Omental fat pad (tissue), 3 donors: ENCODE measurements at regions not wholly inside any gene's neighbourhood (a gene's known extent, or its start where the extent isn't known, plus 50 kb on each side); places are given as distances from the start of the nearest gene placed in this dataset.

ENCODE experiments used
- ATAC-seq: fragments of 150-250 bp; one replicate; pipeline ENCODE4 v1.9.1; 2016; ENCODE audit warnings: mild to moderate bottlenecking, moderate library complexity; ENCODE audit not compliant: low FRiP score
- DNase-seq: peaks from one replicate; pipeline ENCODE4 v3.0.0-alpha.2; 2019; ENCODE audit warnings: low spot score
- TF ChIP-seq, protein P1 (sequence below), 3 donors: fragments of 450-650 bp; IDR thresholded peaks; one replicate each; pipeline ENCODE4 v1.5.1; 2016 to 2017; ENCODE audit warnings: antibody characterized with exemption in 3 of 3, mild to moderate bottlenecking in 3 of 3, moderate library complexity in 2 of 3

DNA sequence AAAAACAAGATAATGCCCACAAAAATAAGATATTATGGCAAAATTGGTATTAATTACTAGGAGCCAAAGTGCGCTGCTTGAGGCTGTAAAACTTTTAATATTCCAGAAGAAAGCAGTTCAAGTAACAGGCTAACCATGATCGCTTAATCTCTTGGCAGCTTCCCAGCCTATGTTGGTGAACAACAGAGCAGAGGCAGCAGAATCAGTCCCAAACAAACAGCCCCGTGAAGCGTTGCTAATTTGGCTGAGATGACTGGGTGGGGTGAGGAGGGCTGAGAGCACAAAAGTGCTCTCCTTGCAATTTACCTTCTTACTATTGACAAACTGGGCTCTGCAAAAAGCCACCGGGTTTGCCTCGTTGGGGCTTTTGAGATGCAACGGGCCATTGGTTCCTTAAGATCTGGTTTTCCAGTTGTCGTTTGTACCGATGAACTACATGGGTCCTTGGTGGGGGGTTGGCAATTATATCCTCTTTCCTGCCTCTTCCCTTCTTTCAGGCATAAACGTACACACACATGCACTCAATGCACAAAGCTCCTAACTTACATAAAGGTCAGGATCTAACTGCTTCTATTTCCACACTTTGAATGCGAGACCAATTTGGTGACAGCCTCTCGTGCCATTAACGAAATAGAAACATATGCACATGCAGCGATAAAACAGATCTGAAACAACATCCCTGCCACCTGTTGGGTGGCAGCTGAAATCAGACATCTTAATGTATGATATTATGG is 407.6 kb upstream of the CADM1 start:
- ATAC-seq (no peak), DNase-seq (no peak)
- TF ChIP-seq, protein P1, sequence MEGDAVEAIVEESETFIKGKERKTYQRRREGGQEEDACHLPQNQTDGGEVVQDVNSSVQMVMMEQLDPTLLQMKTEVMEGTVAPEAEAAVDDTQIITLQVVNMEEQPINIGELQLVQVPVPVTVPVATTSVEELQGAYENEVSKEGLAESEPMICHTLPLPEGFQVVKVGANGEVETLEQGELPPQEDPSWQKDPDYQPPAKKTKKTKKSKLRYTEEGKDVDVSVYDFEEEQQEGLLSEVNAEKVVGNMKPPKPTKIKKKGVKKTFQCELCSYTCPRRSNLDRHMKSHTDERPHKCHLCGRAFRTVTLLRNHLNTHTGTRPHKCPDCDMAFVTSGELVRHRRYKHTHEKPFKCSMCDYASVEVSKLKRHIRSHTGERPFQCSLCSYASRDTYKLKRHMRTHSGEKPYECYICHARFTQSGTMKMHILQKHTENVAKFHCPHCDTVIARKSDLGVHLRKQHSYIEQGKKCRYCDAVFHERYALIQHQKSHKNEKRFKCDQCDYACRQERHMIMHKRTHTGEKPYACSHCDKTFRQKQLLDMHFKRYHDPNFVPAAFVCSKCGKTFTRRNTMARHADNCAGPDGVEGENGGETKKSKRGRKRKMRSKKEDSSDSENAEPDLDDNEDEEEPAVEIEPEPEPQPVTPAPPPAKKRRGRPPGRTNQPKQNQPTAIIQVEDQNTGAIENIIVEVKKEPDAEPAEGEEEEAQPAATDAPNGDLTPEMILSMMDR (IDR thresholded peaks at IDR 0.05): no peak

DNA sequence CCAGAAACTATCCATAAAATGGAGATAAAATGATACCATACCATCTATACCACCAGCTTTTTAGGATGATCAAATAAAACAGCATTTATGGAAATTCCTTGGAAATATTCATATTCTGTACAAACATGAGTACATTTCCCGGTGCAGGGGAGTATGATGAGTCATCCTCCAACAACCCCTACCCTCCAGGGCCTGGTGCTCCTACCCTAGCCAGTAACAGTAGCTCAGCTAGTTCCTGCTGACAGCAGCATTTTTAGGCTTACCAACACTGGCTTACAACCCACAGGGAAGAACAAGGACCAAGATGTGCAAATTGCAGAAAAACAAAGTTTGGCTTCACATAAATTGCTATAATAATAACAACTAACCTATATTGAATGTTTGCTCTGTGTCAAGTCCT is 406.2 kb upstream of the CADM1 start:
- ATAC-seq: no peak
- DNase-seq: no peak
- TF ChIP-seq, protein P1 (IDR thresholded peaks at IDR 0.05): no peak

DNA sequence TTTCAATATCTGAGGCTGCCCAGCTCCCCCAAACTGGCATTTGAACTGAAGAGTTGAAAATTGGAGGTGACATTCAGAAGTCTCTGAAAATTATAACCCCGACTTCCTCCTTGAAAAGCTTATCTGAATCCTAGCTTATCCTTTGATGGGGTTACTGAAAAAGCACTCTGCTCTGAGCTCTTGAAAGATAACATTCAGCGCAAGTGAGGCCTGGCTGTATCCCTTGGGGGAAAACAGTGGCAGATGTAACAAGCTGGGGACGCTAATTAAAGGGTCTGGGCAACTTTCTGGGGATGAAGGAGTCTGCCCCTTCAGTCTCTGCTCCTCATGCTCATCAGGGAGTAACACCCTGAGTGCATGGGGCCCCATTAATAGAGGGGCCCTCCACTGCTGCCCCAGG is 402.0 kb upstream of the CADM1 start:
- no peak for ATAC-seq
- TF ChIP-seq, protein P1 (IDR thresholded peaks at IDR 0.05): no peak

DNA sequence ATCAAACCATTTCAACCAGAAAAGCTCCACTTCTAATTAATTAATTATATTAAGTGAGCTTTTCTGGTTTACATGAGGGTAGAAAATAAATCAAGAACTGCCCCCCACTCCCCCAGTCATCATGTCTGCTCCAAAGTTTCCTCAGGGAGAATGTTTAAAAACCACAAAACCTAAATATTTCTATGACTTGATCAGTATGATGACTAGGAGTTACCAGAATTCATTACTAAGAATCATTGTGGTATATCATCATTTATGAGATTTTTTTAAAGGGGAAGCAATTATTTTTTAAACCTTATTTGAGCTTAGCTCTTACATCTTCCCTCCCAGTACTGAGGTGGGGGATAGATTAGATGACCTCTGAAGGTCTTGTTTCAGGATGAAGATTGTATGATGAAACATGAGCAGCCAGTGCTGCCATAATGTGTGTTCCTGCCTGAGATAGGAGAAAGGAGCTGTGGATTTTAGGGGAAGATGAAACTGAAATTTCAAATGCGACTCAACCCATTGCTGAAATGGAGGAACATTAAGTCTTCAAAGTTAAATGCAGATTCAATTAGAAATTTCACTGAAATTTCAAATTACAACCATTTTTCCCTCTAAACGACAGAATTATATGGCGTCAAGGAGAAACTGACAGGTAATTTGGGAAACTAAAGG is 401.3 kb upstream of the CADM1 start:
- DNase-seq (no peak), ATAC-seq (no peak)
- TF ChIP-seq, protein P1 (IDR thresholded peaks at IDR 0.05): no peak

More for the DNA sequence above, 402.0 kb upstream of the CADM1 start:
- DNase-seq: no peak

DNA sequence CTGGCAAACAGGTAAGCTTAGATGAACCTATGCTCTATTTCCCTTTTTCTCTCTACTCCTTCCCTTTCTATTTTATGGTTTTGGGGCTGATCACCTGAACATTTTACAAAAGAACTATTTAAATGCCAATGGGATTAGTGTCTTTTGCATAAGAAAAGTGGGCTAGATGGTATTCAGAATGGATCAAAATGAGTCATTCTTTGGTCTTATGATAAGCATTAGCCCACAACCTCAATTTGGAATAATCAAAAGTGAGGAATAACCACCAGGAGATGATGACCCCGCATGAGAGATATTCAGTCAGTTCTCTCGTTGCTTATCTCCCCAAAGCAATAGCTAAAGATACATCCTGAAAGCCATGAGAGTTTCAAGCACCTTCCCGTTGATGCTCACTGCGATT is 399.0 kb upstream of the CADM1 start:
- TF ChIP-seq, protein P1 (IDR thresholded peaks at IDR 0.05): no peak
- ATAC-seq: no peak
- no peak for DNase-seq

DNA sequence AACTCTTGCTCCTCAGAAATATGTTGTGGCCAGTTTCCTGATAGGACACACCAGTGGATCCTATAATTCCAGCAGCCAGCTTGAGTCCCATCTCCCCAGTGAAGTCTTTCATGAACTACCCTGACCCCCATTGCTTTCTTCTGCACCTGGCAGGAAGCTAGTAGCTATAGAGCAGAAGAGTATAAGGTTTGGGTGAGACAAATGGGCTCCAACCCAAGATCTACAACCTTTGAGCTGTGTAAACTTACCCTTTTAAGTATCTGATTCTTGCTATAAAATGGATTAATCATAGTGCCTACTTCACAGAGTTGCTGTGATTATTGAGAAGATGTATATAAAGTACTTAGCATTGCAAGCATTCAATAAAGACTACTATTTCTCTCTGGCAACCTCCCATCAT is 396.9 kb upstream of the CADM1 start:
- DNase-seq: no peak
- TF ChIP-seq, protein P1 (IDR thresholded peaks at IDR 0.05): no peak
- no peak for ATAC-seq

DNA sequence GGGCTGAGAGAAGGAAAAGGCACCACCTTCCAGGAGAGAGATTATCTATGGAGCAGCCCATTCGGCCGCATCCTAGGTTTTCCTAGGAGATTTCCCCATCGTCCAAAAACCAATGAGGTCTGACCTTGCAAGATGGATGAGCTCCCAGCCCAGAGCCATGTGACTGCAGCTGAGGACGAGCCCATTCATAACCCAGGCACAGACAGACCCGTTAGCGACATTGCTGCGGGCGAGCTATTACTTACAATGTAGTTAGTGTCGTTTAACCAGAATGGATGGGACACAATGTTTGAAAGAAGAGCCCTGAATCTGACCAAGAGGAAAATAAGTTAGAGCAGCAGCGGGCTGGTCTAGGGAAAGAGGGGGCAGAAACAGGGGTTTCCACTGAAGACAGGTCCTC is 395.9 kb upstream of the CADM1 start:
- TF ChIP-seq, protein P1 (IDR thresholded peaks at IDR 0.05): no peak
- DNase-seq (no peak), ATAC-seq (no peak)
